ENCODE measurements at regions not wholly inside any gene's neighbourhood (a gene's known extent, or its start where the extent isn't known, plus 50 kb on each side); places are given as distances from the start of the nearest gene placed in this dataset.

DNA sequence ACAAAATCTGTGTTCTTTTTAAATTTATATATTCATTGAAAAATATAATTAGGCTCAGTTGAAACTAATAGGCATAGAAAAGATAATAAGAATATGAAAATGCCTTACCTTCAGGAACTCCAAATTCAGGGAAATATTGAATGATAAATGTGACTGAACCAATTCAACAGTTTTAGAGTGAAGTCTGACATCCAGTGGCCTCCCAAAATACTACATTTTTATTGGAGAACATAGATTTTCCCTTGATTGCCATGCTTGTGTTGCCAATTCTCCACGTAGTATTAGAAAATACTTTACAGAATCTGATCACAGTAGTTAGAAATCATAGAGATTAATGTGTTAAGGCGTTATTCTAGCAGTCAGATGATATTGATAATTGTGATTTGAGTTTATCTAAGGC lies 1246.7 kb downstream of the GATA3 start:
- SMC1A ChIA-PET (ENCODE audit: uncharacterized antibody, unreplicated experiment) = no interaction called here
- in situ Hi-C loops (cut with MboI) = loop anchor here (5.0 kb wide), 1 partner anchor 1774 kb away; no protein-coding TSS in a partner anchor
- ATAC-seq (no peak), DNase-seq (ENCODE audit: low read depth, low spot score) (no peak), FAIRE-seq (no peak)
- 0% methylated on average over 2 of the region's 2 CpGs for WGBS (ENCODE audit: insufficient coverage, insufficient replicate concordance, low lambda C conversion rate, missing lambda C conversion rate)
- Histone ChIP-seq H4K20me1 (ENCODE audit: control insufficient read depth, insufficient read depth) (no peaks in the 10 kb centered on the region), H3K4me2 (ENCODE audit: control insufficient read depth, insufficient read depth) (no peak overlapping the region), H3K4me3 (no peak overlapping the region), H3K9me3 (replicated peaks; ENCODE audit: control insufficient read depth, insufficient read depth, low read length) (no peaks in the 10 kb centered on the region), H2AFZ (ENCODE audit: control insufficient read depth, low read depth, low read length) (no peak overlapping the region), H3K27ac (ENCODE audit: control insufficient read depth, insufficient read depth) (no peak overlapping the region), H3K79me2 (ENCODE audit: control insufficient read depth, insufficient read depth, low read length) (no peaks in the 10 kb centered on the region), H3K4me1 (ENCODE audit: control insufficient read depth, insufficient read depth, low read length) (no peaks in the 10 kb centered on the region), H3K27me3 (replicated peaks in 1 of 2; ENCODE audit: control insufficient read depth in 2 of 2, insufficient read depth in 2 of 2, low read length in 1 of 2) (no peaks in the 10 kb centered on the region), H3K9ac (ENCODE audit: control insufficient read depth, insufficient read depth, low read length) (no peak overlapping the region), H3K36me3 (ENCODE audit: control insufficient read depth in 2 of 2, insufficient read depth in 2 of 2, low read length in 1 of 2) (no peaks in the 10 kb centered on the region)
- TF ChIP-seq E2F8 (IDR thresholded peaks at IDR 0.05; ENCODE audit: low read depth, partially characterized antibody) (no peak), RAD21 (IDR thresholded peaks at IDR 0.05; ENCODE audit: insufficient read depth, low read depth, low read length) (peak; percentile 25; the same call in 1 of the 2 replicates)
- intact Hi-C loops (cut with micrococcal nuclease; ENCODE audit: unreplicated experiment) = loop anchor here (5.0 to 10.0 kb wide), 4 partner anchors 94 to 1546 kb away; partner anchors contain the start of gene GATA3
- BruUV-seq (replicated peaks) = no TSS peak
- CTCF ChIA-PET = interaction anchor here (1.7 kb wide), 1 partner anchor 1430 kb away, joined by 3 read pairs; no protein-coding TSS in a partner anchor
- RAD21 ChIA-PET (ENCODE audit: unreplicated experiment) = no interaction called here
- POLR2A ChIA-PET = no interaction called here

- no peak overlapping the region for H3K4me2 ChIP-seq (ENCODE audit: control insufficient read depth, insufficient read depth)
- no peaks in the 10 kb centered on the region for H4K20me1 ChIP-seq (ENCODE audit: control insufficient read depth, insufficient read depth)
- ATAC-seq (no peak), FAIRE-seq (no peak), DNase-seq (ENCODE audit: low read depth, low spot score) (no peak)
- no peak overlapping the region for H3K4me3 ChIP-seq
- no peaks in the 10 kb centered on the region for H3K9me3 ChIP-seq (replicated peaks; ENCODE audit: control insufficient read depth, insufficient read depth, low read length)
- CTCF ChIA-PET = interaction anchor here (1.7 kb wide), 1 partner anchor 1431 kb away, joined by 3 read pairs; no protein-coding TSS in a partner anchor
- SMC1A ChIA-PET (ENCODE audit: uncharacterized antibody, unreplicated experiment) = no interaction called here
- in situ Hi-C loops (cut with MboI) = loop anchor here (5.0 kb wide), 1 partner anchor 1774 kb away; no protein-coding TSS in a partner anchor
- no peaks in the 10 kb centered on the region for H3K79me2 ChIP-seq (ENCODE audit: control insufficient read depth, insufficient read depth, low read length)
- BruUV-seq (replicated peaks) = no TSS peak
- no peak overlapping the region for H2AFZ ChIP-seq (ENCODE audit: control insufficient read depth, low read depth, low read length)
- no peaks in the 10 kb centered on the region for H3K4me1 ChIP-seq (ENCODE audit: control insufficient read depth, insufficient read depth, low read length)
- RAD21 ChIA-PET (ENCODE audit: unreplicated experiment) = interaction anchor here (1.5 kb wide), 1 partner anchor 1776 kb away, joined by 5 read pairs; no protein-coding TSS in a partner anchor
- no peaks in the 10 kb centered on the region for H3K36me3 ChIP-seq (ENCODE audit: control insufficient read depth in 2 of 2, insufficient read depth in 2 of 2, low read length in 1 of 2)
- H3K9ac ChIP-seq (ENCODE audit: control insufficient read depth, insufficient read depth, low read length) = no peak overlapping the region
- intact Hi-C loops (cut with micrococcal nuclease; ENCODE audit: unreplicated experiment) = loop anchor here (5.0 to 10.0 kb wide), 4 partner anchors 94 to 1547 kb away; partner anchors contain the start of gene GATA3
- no peak overlapping the region for H3K27ac ChIP-seq (ENCODE audit: control insufficient read depth, insufficient read depth)
- H3K27me3 ChIP-seq (replicated peaks in 1 of 2; ENCODE audit: control insufficient read depth in 2 of 2, insufficient read depth in 2 of 2, low read length in 1 of 2) = no peaks in the 10 kb centered on the region
- 47% methylated on average over 4 of the region's 4 CpGs for WGBS (ENCODE audit: insufficient coverage, insufficient replicate concordance, low lambda C conversion rate, missing lambda C conversion rate)
- POLR2A ChIA-PET = no interaction called here
- TF ChIP-seq PAX8 (IDR thresholded peaks at IDR 0.05) = no peak
- TF ChIP-seq, protein P1, sequence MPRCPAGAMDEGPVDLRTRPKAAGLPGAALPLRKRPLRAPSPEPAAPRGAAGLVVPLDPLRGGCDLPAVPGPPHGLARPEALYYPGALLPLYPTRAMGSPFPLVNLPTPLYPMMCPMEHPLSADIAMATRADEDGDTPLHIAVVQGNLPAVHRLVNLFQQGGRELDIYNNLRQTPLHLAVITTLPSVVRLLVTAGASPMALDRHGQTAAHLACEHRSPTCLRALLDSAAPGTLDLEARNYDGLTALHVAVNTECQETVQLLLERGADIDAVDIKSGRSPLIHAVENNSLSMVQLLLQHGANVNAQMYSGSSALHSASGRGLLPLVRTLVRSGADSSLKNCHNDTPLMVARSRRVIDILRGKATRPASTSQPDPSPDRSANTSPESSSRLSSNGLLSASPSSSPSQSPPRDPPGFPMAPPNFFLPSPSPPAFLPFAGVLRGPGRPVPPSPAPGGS (IDR thresholded peaks at IDR 0.05; ENCODE audit: borderline replicate concordance, insufficient read depth, low read depth, low read length, poor library complexity, severe bottlenecking) = no peak
- no peak for TF ChIP-seq CBX3 (IDR thresholded peaks at IDR 0.05; ENCODE audit: borderline replicate concordance, low read depth)
- TF ChIP-seq FOXK2 (IDR thresholded peaks at IDR 0.05) = no peak
- TF ChIP-seq KLF5 (IDR thresholded peaks at IDR 0.05; ENCODE audit: partially characterized antibody) = no peak
- no peak for TF ChIP-seq STAT1 (conservative IDR thresholded peaks at IDR 0.05)
- TF ChIP-seq BCLAF1 (IDR thresholded peaks at IDR 0.05) = no peak
- no peak for TF ChIP-seq YY1 (IDR thresholded peaks at IDR 0.05; ENCODE audit: low read depth, low read length)
These were observed 1247.1 kb downstream of the GATA3 start for GRCh38 chr10:9301554-9301953.
